Liver (tissue), 8 donors: ENCODE measurements at regions not wholly inside any gene's neighbourhood (a gene's known extent, or its start where the extent isn't known, plus 50 kb on each side); places are given as distances from the start of the nearest gene placed in this dataset.
A peak's percentile ranks its signal among the peaks of the same experiment; 100 is the strongest.

Experiments used
- DNase-seq: peaks from one replicate; pipeline ENCODE4 v3.0.0-alpha.2; 2017; ENCODE audit warnings: low spot score
- H3K27ac ChIP-seq, 2 donors: one replicate each; pipeline ENCODE4 v1.7.0; 2013; ENCODE audit warnings: inconsistent platforms in 2 of 2, low read length in 2 of 2, control low read depth in 1 of 2, low read depth in 1 of 2, mild to moderate bottlenecking in 1 of 2
- H3K27me3 ChIP-seq, 4 donors: one replicate each; pipeline versions ENCODE4 v1.6.1 to v1.7.0; 2013; ENCODE audit warnings: low read length in 3 of 4, inconsistent platforms in 1 of 4, mild to moderate bottlenecking in 1 of 4, moderate library complexity in 1 of 4; ENCODE audit not compliant: control insufficient read depth in 4 of 4, insufficient read depth in 4 of 4
- H3K36me3 ChIP-seq, 4 donors: one replicate each; pipeline versions ENCODE4 v1.6.1 to v1.7.0; 2013; ENCODE audit warnings: low read length in 3 of 4, mild to moderate bottlenecking in 3 of 4, low read depth in 1 of 4, moderate library complexity in 1 of 4; ENCODE audit not compliant: control insufficient read depth in 4 of 4, insufficient read depth in 3 of 4
- H3K4me1 ChIP-seq, 4 donors: one replicate each; pipeline versions ENCODE4 v1.6.1 to v1.7.0; 2013; ENCODE audit warnings: low read length in 3 of 4, mild to moderate bottlenecking in 3 of 4, moderate library complexity in 1 of 4; ENCODE audit not compliant: control insufficient read depth in 4 of 4, insufficient read depth in 4 of 4
- H3K4me3 ChIP-seq, 3 donors: one replicate each; pipeline versions ENCODE4 v1.6.1 to v1.7.0; 2013; ENCODE audit warnings: low read length in 3 of 3, control low read depth in 1 of 3, low read depth in 1 of 3, mild to moderate bottlenecking in 1 of 3
- H3K9ac ChIP-seq, 2 donors: one replicate each; pipeline ENCODE4 v1.7.0; 2013; ENCODE audit warnings: low read length in 2 of 2, mild to moderate bottlenecking in 2 of 2, moderate library complexity in 2 of 2, control low read depth in 1 of 2, low read depth in 1 of 2
- H3K9me3 ChIP-seq, 4 donors: one replicate each; pipeline versions ENCODE4 v1.6.1 to v1.7.0; 2013; ENCODE audit warnings: low read length in 3 of 4; ENCODE audit not compliant: control insufficient read depth in 4 of 4
- EGR1 ChIP-seq, 2 donors: IDR thresholded peaks; 2 replicates each; pipeline ENCODE4 v1.6.1; 2016 to 2018; ENCODE audit warnings: antibody characterized with exemption in 2 of 2, low read depth in 2 of 2
- FOXA2 ChIP-seq: IDR thresholded peaks from 2 replicates; pipeline ENCODE4 v1.6.1; 2016; ENCODE audit warnings: antibody characterized with exemption
- GABPA ChIP-seq, 2 donors: IDR thresholded peaks in 1 of 2; conservative IDR thresholded peaks in 1 of 2; 2 replicates each; pipeline ENCODE4 v1.6.1; 2016; ENCODE audit warnings: antibody characterized with exemption in 2 of 2, mild to moderate bottlenecking in 1 of 2, moderate library complexity in 1 of 2
- HNF4A ChIP-seq, 2 donors: conservative IDR thresholded peaks; 2 replicates each; pipeline ENCODE4 v1.6.1; 2016; ENCODE audit warnings: antibody characterized with exemption in 2 of 2, mild to moderate bottlenecking in 2 of 2
- HNF4G ChIP-seq: IDR thresholded peaks from 2 replicates; pipeline ENCODE4 v1.6.1; 2016; ENCODE audit warnings: antibody characterized with exemption
- JUND ChIP-seq, 2 donors: IDR thresholded peaks; 2 replicates each; pipeline ENCODE4 v1.6.1; 2016; ENCODE audit warnings: antibody characterized with exemption in 2 of 2
- NR2F2 ChIP-seq: IDR thresholded peaks from 2 replicates; pipeline ENCODE4 v1.6.1; 2016; ENCODE audit warnings: antibody characterized with exemption
- RAD21 ChIP-seq, 2 donors: IDR thresholded peaks; 2 replicates each; pipeline ENCODE4 v1.6.1; 2016; ENCODE audit warnings: antibody characterized with exemption in 2 of 2, mild to moderate bottlenecking in 2 of 2
- YY1 ChIP-seq: IDR thresholded peaks from 2 replicates; pipeline ENCODE4 v1.6.1; 2016; ENCODE audit warnings: antibody characterized with exemption, mild to moderate bottlenecking
- WGBS: extraction: QIAGEN DNeasy Blood & Tissue Kit; methylation state at CpG from one replicate; pipeline ENCODE4 v1.1.7; 2013; 5-methylcytosine and 5-hydroxymethylcytosine counted together
- TF ChIP-seq, protein P1 (sequence below): IDR thresholded peaks from 2 replicates; pipeline ENCODE4 v1.6.1; 2016; ENCODE audit warnings: antibody characterized with exemption
- TF ChIP-seq, protein P2 (sequence below): IDR thresholded peaks from 2 replicates; pipeline ENCODE4 v1.6.1; 2016; ENCODE audit warnings: antibody characterized with exemption
- TF ChIP-seq, protein P3 (sequence below): fragments of 150-350 bp; IDR thresholded peaks from 2 replicates; pipeline ENCODE4 v1.5.1; 2017; ENCODE audit warnings: improper control_type of control experiment, low read depth, low read length; ENCODE audit not compliant: missing input control
- TF ChIP-seq, protein P4 (sequence below): IDR thresholded peaks from 2 replicates; pipeline ENCODE4 v1.6.1; 2016; ENCODE audit warnings: antibody characterized with exemption, mild to moderate bottlenecking
- TF ChIP-seq, protein P5 (sequence below): IDR thresholded peaks from 2 replicates; pipeline ENCODE4 v1.6.1; 2016; ENCODE audit warnings: antibody characterized with exemption
- donor health status: healthy.
- donor health status: healthy.
- donor health status: healthy.
- donor health status: healthy.
- donor health status: healthy.

DNA sequence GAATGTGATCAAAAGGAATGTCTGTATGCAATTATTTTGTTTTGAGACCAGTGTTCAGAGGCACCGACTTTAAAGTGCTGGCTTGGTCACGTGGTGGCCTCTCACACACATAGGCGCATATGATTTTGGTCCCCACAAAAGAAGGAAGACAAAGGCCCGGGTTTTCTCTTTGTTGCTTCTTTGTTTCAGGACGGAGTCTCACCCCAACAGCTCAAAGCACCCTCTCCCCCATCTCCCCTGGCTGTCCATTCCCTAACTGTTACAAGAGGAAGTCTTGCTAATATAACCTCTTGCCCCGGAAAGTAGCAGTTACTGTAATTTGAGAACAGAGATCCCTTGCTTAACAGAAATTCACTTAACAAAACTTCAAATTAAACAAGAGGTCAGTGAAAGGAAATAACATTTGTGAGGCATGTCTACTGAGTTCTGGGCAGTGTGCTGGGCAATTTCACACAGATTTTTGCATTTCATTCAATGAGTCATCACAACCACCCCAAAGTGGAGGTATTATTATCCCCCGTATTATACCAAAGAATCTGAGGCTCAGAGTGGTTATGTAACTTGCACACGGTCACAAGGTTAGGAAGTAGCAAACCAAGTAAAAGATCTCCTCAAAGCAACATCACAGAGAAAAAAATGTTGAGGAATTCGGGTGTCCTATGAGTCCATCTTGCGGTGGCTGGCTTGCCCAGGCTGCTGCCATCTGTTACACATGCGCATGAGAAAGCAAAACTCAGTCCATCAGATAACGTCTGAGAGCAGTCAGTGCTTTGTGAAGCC lies 75.8 kb downstream of the SDC1 start:
- Histone ChIP-seq H3K27ac (peak overlapping the region in 1 of 2 donors; percentile 36), H3K4me3 (no peak overlapping the region), H3K9ac (no peak overlapping the region), H3K9me3 (no peaks in the 10 kb centered on the region), H3K4me1 (no peaks in the 10 kb centered on the region), H3K36me3 (no peaks in the 10 kb centered on the region), H3K27me3 (no peaks in the 10 kb centered on the region)
- no peak for DNase-seq
- WGBS = 75% methylated on average over 12 of the region's 12 CpGs
- TF ChIP-seq, protein P1, sequence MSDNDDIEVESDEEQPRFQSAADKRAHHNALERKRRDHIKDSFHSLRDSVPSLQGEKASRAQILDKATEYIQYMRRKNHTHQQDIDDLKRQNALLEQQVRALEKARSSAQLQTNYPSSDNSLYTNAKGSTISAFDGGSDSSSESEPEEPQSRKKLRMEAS = no peak
- no peak for TF ChIP-seq YY1
- TF ChIP-seq NR2F2 = peak; percentile 81

DNA sequence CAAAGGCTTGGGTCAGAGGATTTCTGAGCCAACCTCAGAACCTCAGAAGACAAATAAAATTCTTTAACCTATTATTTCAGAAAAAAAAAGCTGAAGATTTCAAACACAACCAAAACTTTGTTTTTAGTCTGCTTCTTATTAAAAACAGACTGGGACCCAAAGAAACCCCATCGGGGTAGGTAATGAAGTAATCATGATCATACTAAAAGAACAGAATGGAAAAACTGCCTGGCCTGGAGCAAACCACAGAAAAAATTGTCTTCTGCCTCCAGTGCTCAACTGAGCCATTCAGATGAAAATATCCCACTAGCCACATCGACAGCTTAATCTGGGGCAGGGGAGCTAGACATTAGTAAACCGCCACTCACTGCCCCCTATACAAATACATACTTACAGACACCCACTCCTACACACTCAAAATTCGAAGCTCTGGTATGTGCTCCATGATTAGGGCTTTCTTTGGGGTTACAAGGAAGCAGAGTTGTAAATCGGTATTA lies 76.5 kb downstream of the SDC1 start:
- Histone ChIP-seq H3K9me3 (no peaks in the 10 kb centered on the region), H3K36me3 (no peaks in the 10 kb centered on the region), H3K9ac (no peak overlapping the region), H3K4me1 (no peaks in the 10 kb centered on the region), H3K27ac (no peak overlapping the region), H3K4me3 (no peak overlapping the region), H3K27me3 (no peaks in the 10 kb centered on the region)
- 90% methylated on average over 5 of the region's 5 CpGs for WGBS
- TF ChIP-seq JUND (IDR thresholded peaks at IDR 0.05) (no peak), GABPA (IDR thresholded peaks at IDR 0.05 in 1 of 2, conservative IDR thresholded peaks at IDR 0.05 in 1 of 2) (no peak), HNF4A (conservative IDR thresholded peaks at IDR 0.05) (no peak), NR2F2 (no peak), EGR1 (IDR thresholded peaks at IDR 0.05; ENCODE audit: low read depth in 2 of 2) (no peak), HNF4G (no peak), RAD21 (IDR thresholded peaks at IDR 0.05) (no peak), FOXA2 (no peak)
- TF ChIP-seq, protein P2, sequence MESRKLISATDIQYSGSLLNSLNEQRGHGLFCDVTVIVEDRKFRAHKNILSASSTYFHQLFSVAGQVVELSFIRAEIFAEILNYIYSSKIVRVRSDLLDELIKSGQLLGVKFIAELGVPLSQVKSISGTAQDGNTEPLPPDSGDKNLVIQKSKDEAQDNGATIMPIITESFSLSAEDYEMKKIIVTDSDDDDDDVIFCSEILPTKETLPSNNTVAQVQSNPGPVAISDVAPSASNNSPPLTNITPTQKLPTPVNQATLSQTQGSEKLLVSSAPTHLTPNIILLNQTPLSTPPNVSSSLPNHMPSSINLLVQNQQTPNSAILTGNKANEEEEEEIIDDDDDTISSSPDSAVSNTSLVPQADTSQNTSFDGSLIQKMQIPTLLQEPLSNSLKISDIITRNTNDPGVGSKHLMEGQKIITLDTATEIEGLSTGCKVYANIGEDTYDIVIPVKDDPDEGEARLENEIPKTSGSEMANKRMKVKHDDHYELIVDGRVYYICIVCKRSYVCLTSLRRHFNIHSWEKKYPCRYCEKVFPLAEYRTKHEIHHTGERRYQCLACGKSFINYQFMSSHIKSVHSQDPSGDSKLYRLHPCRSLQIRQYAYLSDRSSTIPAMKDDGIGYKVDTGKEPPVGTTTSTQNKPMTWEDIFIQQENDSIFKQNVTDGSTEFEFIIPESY = no peak
- TF ChIP-seq, protein P1 = no peak
- TF ChIP-seq, protein P3, sequence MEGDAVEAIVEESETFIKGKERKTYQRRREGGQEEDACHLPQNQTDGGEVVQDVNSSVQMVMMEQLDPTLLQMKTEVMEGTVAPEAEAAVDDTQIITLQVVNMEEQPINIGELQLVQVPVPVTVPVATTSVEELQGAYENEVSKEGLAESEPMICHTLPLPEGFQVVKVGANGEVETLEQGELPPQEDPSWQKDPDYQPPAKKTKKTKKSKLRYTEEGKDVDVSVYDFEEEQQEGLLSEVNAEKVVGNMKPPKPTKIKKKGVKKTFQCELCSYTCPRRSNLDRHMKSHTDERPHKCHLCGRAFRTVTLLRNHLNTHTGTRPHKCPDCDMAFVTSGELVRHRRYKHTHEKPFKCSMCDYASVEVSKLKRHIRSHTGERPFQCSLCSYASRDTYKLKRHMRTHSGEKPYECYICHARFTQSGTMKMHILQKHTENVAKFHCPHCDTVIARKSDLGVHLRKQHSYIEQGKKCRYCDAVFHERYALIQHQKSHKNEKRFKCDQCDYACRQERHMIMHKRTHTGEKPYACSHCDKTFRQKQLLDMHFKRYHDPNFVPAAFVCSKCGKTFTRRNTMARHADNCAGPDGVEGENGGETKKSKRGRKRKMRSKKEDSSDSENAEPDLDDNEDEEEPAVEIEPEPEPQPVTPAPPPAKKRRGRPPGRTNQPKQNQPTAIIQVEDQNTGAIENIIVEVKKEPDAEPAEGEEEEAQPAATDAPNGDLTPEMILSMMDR = no peak
- TF ChIP-seq, protein P4, sequence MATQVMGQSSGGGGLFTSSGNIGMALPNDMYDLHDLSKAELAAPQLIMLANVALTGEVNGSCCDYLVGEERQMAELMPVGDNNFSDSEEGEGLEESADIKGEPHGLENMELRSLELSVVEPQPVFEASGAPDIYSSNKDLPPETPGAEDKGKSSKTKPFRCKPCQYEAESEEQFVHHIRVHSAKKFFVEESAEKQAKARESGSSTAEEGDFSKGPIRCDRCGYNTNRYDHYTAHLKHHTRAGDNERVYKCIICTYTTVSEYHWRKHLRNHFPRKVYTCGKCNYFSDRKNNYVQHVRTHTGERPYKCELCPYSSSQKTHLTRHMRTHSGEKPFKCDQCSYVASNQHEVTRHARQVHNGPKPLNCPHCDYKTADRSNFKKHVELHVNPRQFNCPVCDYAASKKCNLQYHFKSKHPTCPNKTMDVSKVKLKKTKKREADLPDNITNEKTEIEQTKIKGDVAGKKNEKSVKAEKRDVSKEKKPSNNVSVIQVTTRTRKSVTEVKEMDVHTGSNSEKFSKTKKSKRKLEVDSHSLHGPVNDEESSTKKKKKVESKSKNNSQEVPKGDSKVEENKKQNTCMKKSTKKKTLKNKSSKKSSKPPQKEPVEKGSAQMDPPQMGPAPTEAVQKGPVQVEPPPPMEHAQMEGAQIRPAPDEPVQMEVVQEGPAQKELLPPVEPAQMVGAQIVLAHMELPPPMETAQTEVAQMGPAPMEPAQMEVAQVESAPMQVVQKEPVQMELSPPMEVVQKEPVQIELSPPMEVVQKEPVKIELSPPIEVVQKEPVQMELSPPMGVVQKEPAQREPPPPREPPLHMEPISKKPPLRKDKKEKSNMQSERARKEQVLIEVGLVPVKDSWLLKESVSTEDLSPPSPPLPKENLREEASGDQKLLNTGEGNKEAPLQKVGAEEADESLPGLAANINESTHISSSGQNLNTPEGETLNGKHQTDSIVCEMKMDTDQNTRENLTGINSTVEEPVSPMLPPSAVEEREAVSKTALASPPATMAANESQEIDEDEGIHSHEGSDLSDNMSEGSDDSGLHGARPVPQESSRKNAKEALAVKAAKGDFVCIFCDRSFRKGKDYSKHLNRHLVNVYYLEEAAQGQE = no peak
- TF ChIP-seq, protein P5, sequence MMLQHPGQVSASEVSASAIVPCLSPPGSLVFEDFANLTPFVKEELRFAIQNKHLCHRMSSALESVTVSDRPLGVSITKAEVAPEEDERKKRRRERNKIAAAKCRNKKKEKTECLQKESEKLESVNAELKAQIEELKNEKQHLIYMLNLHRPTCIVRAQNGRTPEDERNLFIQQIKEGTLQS = no peak
- no peak for DNase-seq
